HS-5 (cell line): ENCODE measurements at regions not wholly inside any gene's neighbourhood (a gene's known extent, or its start where the extent isn't known, plus 50 kb on each side); places are given as distances from the start of the nearest gene placed in this dataset.

Source experiments
- DNase-seq: peaks from one replicate; pipeline ENCODE4 v3.0.0-alpha.2; 2012; ENCODE audit warnings: low read depth

DNA sequence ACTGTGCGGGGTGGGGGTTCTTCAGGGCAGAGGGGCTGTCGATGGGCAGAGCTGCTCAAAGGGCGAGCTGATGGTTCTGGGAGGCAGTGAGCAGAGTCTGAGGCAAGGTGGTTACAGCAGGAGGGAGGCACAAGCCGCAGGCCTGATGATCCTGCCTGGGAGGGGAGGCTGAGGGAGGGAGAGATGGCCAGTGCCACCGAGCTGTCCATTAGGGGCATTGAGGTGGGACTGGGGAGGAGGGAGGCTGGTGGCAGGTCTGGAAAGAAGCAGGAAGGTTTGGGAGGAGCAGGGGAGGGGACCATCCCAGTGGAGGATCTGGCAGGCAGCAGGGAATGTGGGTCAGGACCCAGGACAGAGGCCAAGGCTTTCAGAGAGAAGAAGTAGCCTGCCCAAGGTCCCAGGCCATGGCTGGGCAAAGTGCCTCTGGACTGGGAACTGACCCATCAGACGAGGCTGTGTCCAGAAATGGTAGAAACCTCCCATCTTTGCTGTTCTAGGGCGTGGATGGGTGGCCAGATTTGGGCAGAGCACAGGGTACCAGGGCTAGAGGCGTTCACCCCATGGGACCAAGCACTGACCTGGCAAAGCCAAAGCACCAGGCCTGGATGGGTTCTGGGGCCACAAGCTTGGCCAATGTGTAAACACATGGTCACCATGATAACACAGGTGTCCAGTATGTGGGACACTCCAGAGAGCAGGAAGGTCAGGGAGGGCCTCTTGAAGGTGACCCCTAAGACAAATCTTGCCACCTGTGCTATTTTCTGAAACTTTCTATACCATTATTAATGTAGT lies 55.5 kb downstream of the INHBB start:
- no peak for DNase-seq

DNA sequence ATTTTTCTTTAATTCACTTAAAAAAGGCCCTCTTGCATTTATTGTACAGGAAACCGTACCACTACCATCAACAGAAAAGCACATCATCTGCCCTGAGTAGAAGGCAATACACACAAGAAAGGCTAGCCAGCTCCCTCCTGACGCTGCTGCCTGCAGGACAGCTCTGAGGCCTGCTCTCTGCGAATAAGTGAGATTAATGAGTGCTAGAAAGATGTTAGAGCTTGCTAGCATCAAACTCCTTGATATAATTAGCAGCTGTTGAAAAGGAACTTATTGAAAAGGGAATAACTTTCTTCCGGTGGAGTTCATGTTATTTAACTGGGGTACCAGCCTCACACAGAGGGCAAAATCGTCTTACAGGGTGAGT lies 56.1 kb downstream of the INHBB start:
- DNase-seq = no peak

DNA sequence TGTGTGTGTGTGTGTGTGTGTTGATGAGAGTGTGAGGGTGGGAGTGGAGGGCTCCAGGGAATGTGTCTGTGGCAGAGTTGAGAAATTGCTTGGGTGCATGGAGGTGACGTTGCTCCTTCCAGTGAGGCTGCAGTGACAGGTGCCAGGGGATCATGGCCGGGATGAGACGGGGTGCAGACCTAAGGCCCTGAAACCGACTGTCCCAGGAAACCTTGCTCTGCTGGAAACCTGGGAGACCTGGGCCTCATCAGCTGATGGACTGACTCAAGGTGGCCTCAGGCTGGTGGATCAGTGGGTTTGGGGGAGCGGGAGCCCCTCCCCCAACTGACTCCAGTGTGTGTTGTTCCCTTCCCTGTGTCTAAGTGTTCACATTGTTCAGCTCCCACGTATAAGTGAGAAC lies 56.6 kb downstream of the INHBB start:
- no peak for DNase-seq

DNA sequence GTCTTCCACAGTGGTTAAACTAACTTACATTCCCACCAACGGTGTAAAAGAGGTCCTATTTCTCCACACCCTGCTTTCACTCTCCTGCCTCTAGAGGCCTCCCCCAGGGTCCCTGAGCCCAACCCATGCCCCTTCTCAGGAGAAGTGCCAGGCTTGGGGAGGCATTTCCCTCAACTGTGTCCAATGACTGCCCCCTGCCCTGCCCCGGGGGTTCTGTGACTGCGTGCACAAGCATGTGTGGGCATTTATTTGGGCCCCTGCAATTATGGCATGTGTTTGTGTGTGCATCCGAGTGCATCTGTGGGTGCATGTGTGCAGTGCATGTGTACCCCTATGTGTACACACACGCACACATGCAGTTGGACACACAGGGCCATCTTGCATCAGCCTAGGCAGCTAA lies 57.3 kb downstream of the INHBB start:
- DNase-seq = no peak

DNA sequence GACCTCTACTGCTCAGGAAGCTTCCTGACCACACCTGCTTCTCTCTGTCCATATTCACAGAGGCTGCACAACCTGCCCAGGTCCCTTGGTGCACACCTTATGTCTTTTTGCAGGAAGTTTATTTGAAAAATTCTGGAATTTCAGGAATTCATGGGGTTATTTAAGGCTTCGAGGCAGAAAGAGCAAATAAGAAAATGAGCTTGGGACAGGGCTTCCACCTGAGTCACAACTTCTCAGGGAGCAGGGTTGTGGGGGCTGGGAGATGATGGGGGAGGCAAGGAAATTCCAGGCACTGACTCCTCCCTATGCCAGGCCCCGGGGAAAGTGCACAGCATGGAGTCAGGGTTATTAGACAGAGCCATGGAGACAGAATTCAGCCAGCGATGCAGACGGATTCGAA lies 57.7 kb downstream of the INHBB start:
- no peak for DNase-seq

DNA sequence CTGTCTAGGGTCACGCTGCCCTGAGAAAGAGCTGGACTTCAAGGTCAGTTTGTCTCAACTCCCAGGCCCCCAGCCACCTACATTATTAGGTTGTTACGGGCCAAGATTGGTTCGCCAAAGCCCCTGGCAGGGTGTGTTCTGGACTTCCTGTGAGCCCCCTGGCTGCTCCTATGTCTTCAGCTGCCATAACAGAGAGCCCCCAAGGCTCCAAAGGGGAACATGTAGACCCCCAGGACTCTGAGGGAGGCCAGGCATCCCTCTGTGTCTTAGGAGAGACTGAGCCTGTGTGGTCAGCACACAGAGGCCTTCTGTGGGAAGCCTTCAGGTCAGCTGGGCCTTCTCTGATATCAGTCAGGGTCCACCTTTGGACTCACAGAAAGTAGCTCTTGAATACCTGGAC lies 58.3 kb downstream of the INHBB start:
- DNase-seq = no peak

DNA sequence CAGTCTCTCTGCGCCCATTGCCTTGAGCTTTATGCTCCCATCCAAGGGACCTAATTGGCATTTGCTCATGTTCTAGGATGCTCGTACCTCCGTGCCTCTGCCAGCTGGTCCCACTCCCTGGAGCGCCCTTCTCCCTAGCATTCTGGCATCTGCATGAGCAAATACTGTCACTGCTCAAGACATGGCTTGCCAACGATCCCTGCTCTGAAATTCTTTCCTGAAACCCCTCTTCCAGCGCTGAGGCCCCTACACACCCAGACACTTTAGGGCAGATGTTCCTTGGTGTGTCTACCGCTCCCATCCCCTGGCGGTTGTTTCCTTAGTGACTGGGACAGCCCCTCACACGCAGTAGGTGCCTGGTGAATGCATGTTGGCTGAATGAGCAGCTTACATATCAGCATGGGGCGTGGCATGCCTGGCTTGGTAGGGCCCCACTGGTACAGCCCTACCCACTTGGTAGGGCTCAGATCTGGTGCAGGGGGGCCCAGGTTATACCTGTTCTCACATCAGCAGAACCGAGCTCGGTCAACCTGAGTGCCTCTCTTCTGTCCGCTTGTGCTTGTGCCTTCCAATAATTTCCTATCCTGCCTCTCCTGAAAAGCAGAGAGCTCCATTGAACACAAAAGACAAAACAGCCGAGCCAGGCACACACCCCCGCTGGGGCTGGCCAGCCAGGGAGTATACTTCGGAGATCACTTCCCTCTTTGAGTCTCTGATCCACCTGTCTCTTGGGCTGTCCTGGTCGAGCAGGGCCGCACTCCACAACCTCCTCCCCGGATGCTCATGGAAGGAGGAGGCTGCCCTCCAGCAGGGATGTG lies 59.2 kb downstream of the INHBB start:
- DNase-seq = no peak

DNA sequence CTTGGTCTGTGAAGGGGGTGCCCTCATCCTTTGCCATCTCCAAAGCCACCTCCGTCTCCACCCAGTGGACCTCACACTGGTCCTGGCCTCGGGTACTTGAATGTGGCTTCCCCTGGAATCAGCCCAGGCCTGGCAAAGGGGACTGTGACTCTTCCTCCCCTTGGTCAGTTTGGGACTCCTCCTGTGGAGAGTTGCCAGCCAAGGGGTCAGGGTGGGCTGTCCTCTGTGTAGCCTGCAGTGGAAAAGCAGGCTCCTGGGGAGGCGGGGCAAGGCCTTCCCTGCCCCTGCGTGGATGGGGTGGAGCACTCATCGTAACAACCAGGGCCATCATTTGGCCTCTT lies 59.8 kb downstream of the INHBB start:
- DNase-seq = no peak

DNA sequence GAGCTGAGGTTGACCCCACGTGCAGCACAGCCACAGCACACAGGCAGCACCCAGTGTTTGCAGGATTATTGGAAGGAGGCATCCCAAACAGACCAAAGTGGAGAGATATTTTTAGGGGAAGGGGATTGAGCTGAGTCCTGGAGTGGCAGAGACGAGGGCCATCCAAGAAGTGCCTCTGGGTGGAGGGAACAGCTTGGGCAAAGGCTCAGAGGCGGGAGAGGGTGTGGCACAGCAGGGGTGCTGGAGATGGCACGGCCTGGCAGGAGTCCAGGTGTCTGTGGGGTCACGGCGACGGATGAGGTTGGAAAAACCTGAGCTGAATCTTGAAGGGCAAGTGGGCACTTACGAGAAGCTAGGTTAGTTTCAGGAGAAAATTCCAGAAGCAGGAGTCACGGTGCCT lies 60.6 kb downstream of the INHBB start:
- DNase-seq = no peak

DNA sequence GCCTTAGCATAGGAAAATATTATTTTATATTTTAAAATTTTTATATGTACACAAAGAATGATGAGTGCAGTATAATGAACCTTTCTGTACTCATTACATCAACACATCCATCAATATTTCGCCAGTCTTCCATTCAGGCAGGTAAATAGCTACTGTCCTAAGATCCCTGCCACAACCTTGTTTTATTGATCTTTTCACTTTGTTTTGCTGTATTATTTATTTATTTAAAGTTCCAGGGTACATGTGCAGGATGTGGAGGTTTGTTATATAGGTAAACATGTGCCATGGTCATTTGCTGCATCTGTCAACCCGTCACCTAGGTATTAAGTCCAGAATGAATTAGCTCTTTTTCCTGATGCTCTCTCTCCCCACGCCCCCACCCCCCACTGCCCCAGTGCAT lies 64.6 kb downstream of the INHBB start:
- DNase-seq = no peak

DNA sequence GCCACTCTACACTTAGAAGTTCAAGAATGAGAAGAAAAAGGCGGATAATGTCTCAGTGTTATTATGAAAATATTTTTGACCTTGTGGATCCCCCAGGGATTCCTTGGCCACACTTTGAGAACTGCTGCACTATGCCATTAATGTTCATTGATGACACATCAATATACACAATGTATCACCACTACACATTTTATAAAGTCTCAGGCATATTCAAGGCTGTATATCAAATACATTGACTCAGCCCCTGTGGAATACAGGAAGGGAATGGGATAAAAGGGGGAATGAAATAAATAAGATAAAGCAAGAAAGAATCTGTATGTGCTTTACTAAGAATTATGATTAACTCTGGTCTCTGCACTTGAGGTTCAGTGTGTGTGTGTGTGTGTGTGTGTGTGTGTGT lies 69.1 kb downstream of the INHBB start:
- DNase-seq = no peak

DNA sequence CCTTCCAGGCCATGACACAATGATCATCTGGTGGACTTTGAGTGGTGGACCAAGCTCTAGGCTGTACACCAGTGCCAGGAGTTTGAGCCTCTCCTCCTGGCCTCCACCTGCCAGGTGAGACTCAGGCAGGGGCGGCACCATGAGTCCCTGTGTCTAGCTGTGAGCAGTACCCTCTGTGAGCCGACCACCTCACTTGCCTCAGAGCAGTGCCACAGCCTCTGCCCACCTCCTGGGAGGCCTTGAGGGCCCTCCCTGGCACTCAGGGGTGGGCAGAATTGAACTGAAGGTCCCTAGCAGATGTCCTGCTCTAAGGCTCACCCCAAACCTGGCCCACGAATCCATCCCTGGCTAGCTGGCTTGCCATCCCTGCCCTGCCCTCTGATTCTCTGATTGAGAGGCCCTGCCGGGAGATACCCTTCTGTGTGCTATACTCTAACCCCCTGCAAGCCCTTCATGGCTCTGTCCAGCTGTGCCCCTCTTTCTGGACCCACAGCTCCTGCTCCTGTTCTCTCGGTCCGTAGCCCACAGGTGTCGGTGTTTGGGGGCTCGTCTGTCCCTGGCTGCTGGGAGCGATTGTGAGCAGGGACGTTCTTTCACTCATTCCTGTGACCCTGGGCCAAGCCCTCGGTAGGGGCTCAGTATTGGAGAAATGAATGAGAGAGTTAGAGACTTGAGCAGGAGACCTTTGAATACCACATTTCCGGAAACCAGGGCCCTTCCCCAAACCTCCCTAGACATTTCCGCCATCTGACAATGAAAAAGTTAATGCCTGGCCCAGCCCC lies 70.0 kb downstream of the INHBB start:
- DNase-seq = no peak

DNA sequence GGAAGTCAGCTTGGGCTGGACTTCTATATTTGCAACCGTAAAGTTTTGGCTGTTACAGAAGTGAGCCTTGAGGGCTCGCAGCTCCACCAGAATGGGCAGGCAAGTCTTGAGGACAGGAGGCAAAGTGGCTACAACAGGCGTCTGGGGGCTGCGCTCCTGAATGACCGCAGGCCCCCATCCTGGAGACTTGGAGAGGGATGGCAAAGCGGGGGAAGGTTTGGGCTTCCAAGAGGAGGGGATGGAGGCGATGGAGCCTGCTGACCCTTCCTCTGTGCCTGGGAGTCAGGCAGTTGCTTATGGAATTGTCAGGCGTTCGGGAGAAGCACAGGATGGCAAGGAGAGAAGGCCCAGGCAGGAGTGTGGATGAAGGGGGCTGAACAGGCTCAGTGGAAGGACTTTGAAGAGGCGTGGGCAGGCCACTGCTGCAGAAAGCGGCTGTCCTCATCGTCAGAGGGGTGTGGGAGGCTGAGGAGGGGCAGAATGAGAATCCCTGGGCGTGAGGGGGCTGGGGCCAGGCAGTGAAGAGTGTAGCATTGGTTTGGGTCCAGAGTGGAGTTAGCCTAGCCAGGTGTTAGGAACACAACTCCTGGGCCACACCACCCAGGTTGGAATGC lies 72.3 kb downstream of the INHBB start:
- no peak for DNase-seq

DNA sequence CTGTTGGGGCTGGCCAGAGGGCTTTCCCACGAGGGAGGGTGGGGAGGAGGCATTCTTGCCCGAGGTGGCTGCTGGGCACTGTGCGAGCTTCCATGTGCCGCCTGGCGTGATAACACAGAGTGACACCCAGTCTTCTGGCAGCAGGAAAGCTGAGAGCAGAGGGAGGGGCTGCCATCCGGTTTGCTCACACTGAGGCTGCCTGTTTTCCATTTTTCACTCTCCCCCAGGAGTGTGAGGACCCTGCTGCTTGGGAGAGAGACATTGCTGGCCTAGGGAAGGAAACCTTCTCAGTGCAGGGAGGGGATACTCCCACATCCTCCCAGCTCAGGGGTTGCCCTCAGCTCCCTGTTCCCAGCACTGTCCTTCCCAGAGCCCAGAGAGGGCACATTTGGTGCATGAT lies 73.1 kb downstream of the INHBB start:
- DNase-seq = no peak

DNA sequence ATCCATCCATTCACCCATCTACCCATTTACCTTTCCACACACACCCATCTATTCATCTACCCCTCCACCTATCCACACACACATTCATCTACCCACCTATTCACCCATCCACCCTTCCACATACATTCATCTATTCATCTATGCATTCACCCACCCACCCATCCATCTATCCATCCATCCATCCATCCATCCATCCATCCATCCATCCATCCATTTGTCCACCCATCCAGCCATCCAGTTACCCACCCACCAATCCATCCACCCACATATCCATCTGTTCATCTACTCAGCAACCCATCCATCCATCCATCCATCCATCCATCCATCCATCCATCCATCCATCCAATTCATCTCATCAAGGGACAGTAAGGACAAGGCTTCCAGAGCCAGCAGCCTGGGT lies 74.0 kb downstream of the INHBB start:
- DNase-seq = no peak

DNA sequence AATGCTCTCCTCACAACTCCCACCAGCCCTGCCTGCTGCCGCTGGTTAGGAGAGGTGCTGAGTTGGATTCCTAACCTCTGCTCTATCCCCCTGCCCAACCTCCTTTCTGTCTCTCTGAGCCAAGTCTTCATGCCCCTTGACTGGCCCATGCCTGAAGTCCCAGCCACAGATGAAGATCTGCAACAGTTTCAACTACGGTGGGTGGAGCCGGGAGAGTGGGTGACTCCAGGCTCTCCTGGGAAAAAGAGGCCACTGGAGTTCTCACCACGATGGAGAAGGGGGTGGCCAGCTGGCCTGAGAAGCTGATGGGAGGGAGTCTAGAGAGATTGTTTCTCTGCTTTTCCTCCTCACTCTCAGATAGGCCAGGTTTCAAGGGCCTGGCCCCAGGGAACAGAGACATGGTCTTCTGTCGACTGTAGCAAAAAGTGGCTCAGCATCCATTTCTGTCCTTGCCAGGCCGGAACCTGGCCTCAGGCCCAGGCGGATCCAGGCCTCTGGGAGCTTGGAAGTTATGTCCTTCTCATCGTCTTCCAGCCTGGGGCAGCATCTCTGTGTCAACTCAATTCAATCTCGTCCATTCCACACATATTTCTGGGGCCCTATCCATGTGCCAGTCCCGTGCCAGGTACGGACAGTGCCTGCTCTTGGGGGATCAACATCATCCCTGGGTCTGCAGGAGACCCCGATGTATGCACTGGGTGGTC lies 75.3 kb downstream of the INHBB start:
- no peak for DNase-seq

DNA sequence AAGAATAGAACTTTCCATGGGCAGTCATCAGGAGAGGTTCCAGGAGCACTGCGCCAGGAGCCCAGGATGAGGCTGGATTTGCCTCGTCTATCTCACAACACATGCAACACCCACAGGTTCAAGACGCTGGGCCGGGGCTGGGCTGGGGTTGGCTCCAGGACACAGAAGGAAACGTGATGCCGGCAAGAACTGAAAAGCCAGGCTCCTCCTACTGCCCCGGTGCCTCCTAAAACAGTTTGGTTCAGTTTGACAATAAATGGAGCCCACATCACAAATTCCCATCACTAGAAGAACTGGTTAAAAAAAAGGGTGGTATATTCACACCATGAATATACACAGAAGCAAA lies 75.9 kb downstream of the INHBB start:
- no peak for DNase-seq

DNA sequence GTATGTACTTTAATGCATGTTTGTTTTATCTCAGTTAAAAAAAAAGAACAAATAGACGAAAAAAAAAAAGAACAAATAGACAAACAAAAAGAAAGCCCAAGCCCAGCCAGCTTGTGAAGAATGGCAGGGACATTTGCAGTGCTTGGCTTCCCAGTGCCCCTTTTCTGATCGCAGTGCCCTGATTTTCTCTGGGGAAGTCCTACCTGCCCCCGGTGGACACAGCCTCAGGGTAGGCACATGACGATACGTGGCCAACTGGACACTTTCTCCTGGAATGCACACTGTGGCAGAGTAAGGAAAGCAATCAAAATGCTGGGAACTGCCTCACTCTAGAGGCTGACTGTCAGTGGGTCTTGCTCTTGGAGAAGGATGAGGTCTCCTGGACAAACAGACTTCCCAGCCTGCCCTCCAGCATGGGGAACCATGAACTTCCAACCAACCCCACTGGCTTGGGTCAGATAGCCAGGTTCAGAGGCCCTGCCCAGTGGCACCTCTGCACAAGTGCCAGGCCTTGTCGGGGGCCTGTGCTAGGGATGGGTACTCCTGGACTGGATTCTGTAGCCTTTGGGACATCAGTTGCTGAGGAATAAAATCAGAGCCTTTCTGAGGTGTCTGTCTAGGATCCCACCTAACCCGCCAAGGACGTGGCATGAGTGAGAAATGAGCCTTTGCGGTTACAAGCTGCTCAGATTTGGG lies 76.7 kb downstream of the INHBB start:
- no peak for DNase-seq

DNA sequence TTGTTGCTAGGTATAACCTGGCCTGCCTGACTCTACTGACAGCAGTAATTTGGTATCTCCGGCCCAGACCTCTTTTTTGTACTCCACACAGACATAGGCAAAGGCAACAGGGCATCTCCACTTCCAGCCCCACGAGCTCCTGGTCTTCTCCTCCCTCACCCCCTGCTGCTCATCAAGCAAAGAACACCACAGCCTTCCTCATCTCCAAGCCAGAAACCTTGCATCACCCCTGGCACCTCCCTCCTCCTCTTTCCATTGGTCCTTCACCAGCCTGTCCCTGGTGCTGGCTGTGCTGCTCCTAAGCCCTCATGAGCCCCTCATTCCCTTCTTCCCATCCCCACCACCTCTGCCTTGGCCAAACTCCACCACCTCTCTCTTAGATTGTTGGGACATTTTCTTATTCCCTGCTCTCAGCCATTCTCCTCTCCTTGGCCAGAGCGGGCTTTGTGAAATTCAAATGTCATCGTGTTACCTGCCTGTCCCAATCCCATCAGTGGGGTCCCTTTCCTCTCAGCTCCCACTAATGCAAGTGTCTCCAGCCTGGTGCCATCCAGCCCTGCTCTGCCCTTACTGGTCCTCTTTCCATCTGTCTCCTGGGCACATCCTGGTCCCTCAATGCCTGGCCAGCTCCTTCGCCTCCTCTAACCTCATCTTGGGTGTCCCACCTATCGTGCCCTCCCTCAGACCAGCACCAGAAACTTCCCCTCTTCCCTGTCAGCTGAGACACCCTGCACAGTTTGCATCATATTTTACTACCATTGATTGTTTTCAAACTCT lies 77.4 kb downstream of the INHBB start:
- no peak for DNase-seq

DNA sequence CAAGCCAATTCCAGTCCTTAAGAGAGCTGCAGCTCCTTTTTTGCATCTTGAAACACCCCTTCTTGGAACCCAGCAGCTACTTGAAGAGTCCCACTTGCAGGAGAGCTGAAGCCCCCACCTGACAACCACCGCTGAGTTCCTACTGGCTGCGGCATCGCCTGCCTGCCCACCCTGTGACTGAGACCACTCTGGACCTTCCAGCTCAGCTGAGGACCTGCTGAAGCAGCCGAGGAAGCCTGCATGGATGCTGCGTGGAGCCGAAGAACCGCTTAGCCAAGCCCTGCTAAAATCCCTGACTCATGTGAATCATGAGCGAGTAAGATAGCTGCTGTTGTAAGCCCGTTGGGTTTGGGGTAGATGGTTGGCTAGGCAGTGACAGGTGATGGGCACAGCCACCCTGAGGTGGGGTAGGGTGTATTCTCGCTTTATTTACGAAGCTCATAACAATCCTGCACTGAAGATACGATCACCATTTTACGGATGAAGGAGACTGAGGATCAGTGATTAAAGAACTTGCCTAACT lies 78.4 kb downstream of the INHBB start:
- DNase-seq = no peak
